GM21526 (cell line): ENCODE measurements at regions not wholly inside any gene's neighbourhood (a gene's known extent, or its start where the extent isn't known, plus 50 kb on each side); places are given as distances from the start of the nearest gene placed in this dataset.
"Not testable (repeated sequence)": the region's sequence is repeated elsewhere in the genome, so short reads cannot be mapped to it uniquely, and the experiment has no call there.

Experiments used
- ATAC-seq: cut with Tn5 transposase; IDR thresholded peaks from one replicate; pipeline ENCODE4 v1.9.1; 2021; ENCODE audit warnings: moderate library complexity; ENCODE audit not compliant: unreplicated experiment, low FRiP score

- no peak for ATAC-seq
These were observed 323.4 kb upstream of the PSMD7 start for GRCh38 chr16:73973174-73973573.

- no peak for ATAC-seq
These were observed 329.8 kb upstream of the PSMD7 start for GRCh38 chr16:73966851-73967250.

- no peak for ATAC-seq
These were observed 331.0 kb upstream of the PSMD7 start for GRCh38 chr16:73965591-73965990.

GRCh38 chr16:73956587-73957494 is 339.8 kb upstream of the PSMD7 start:
- ATAC-seq, result peak; percentile 92

GRCh38 chr16:73955702-73956101 is 340.9 kb upstream of the PSMD7 start:
- ATAC-seq, result no peak

- no peak for ATAC-seq
These were observed 341.4 kb upstream of the PSMD7 start for GRCh38 chr16:73955255-73955654.

- ATAC-seq, result no peak
These were observed 345.1 kb upstream of the PSMD7 start for GRCh38 chr16:73951481-73951880.

- no peak for ATAC-seq
These were observed 346.9 kb upstream of the PSMD7 start for GRCh38 chr16:73949574-73950320.

GRCh38 chr16:73945631-73946030 is 351.0 kb upstream of the PSMD7 start:
- no peak for ATAC-seq

GRCh38 chr16:73943184-73943583 is 353.4 kb upstream of the PSMD7 start:
- ATAC-seq, result not testable (repeated sequence)

- not testable (repeated sequence) for ATAC-seq
These were observed 355.8 kb upstream of the PSMD7 start for GRCh38 chr16:73940786-73941185.

- no peak for ATAC-seq
These were observed 372.7 kb upstream of the PSMD7 start for GRCh38 chr16:73923951-73924350.

GRCh38 chr16:73921295-73921694 is 375.3 kb upstream of the PSMD7 start:
- no peak for ATAC-seq

GRCh38 chr16:73916829-73917594 is 379.6 kb upstream of the PSMD7 start:
- ATAC-seq, result no peak

GRCh38 chr16:73915935-73916334 is 380.7 kb upstream of the PSMD7 start:
- no peak for ATAC-seq

- ATAC-seq, result no peak
These were observed 381.5 kb upstream of the PSMD7 start for GRCh38 chr16:73915140-73915539.

GRCh38 chr16:73912850-73913249 is 383.8 kb upstream of the PSMD7 start:
- ATAC-seq, result no peak

- ATAC-seq, result no peak
These were observed 384.3 kb upstream of the PSMD7 start for GRCh38 chr16:73912281-73912680.

- no peak for ATAC-seq
These were observed 387.0 kb upstream of the PSMD7 start for GRCh38 chr16:73909529-73910035.

GRCh38 chr16:73891129-73891542 is 405.5 kb upstream of the PSMD7 start:
- no peak for ATAC-seq
